Keratinocyte (primary cell): ENCODE measurements at regions not wholly inside any gene's neighbourhood (a gene's known extent, or its start where the extent isn't known, plus 50 kb on each side); places are given as distances from the start of the nearest gene placed in this dataset.

Experiments used
- DNase-seq: peaks from one replicate; pipeline ENCODE4 v3.0.0-alpha.2; 2011; ENCODE audit warnings: low read depth, missing footprints, low spot score
- FAIRE-seq: peaks from 2 replicates; lab custom pipeline; 2011; peaks lifted over from hg19 to GRCh38; lab: Jason Lieb, UNC
- H2AFZ ChIP-seq: 2 replicates; pipeline ENCODE4 v1.6.0; 2012; ENCODE audit warnings: low read length, control low read depth, inconsistent platforms; ENCODE audit not compliant: control insufficient read depth
- H3K27ac ChIP-seq: 2 replicates; pipeline ENCODE4 v1.5.1; 2011; ENCODE audit warnings: low read length; ENCODE audit not compliant: control insufficient read depth, insufficient read depth
- H3K27me3 ChIP-seq: 3 replicates; pipeline ENCODE4 v1.6.0; 2011; ENCODE audit warnings: low read length; ENCODE audit not compliant: control insufficient read depth, insufficient read depth; ENCODE audit errors: extremely low read depth
- H3K36me3 ChIP-seq, 2 experiments: 2 replicates in 1 of 2; 3 replicates in 1 of 2; pipeline ENCODE4 v1.5.1; 2011; ENCODE audit warnings: low read length in 2 of 2, mild to moderate bottlenecking in 1 of 2; ENCODE audit not compliant: control insufficient read depth in 2 of 2, insufficient read depth in 2 of 2; ENCODE audit errors: extremely low read depth in 1 of 2
- H3K4me1 ChIP-seq: 3 replicates; pipeline ENCODE4 v1.5.1; 2011; ENCODE audit warnings: low read length; ENCODE audit not compliant: control insufficient read depth, insufficient read depth; ENCODE audit errors: extremely low read depth
- H3K4me2 ChIP-seq: 3 replicates; pipeline ENCODE4 v1.6.0; 2011; ENCODE audit warnings: low read depth, low read length; ENCODE audit not compliant: control insufficient read depth, insufficient read depth; ENCODE audit errors: extremely low read depth
- H3K4me3 ChIP-seq, 3 experiments: fragments of 200-600 bp in 1 of 3; sonication (generic) in 1 of 3; 2 replicates in 2 of 3; 3 replicates in 1 of 3; pipeline ENCODE4 v1.5.1; 2011 to 2016; ENCODE audit warnings: low read length in 3 of 3, mild to moderate bottlenecking in 3 of 3, control low read depth in 2 of 3, inconsistent platforms in 1 of 3, low read depth in 1 of 3, mixed read lengths in 1 of 3, mixed run types in 1 of 3, moderate library complexity in 1 of 3; ENCODE audit not compliant: control insufficient read depth in 2 of 3, insufficient read depth in 2 of 3; ENCODE audit errors: extremely low read depth in 1 of 3
- H3K79me2 ChIP-seq: 2 replicates; pipeline ENCODE4 v1.6.0; 2012; ENCODE audit warnings: low read length; ENCODE audit not compliant: control insufficient read depth, insufficient read depth
- H3K9ac ChIP-seq: 3 replicates; pipeline ENCODE4 v1.6.0; 2011; ENCODE audit warnings: low read length; ENCODE audit not compliant: control insufficient read depth, insufficient read depth; ENCODE audit errors: extremely low read depth
- H3K9me1 ChIP-seq: 3 replicates; pipeline ENCODE4 v1.6.0; 2011; ENCODE audit warnings: low read length; ENCODE audit not compliant: control insufficient read depth, insufficient read depth; ENCODE audit errors: extremely low read depth
- H3K9me3 ChIP-seq: 2 replicates; pipeline ENCODE4 v1.5.1; 2012; ENCODE audit warnings: low read depth, low read length; ENCODE audit not compliant: control insufficient read depth
- H4K20me1 ChIP-seq: 3 replicates; pipeline ENCODE4 v1.6.0; 2011; ENCODE audit warnings: low read length; ENCODE audit not compliant: control insufficient read depth, insufficient read depth; ENCODE audit errors: extremely low read depth
- CTCF ChIP-seq, 3 experiments: IDR thresholded peaks in 1 of 3; conservative IDR thresholded peaks in 1 of 3; optimal IDR thresholded peaks in 1 of 3; 2 replicates in 2 of 3; 3 replicates in 1 of 3; pipeline versions ENCODE3 to v1.5.1; 2011; ENCODE audit warnings: low read length in 3 of 3, mild to moderate bottlenecking in 3 of 3, moderate library complexity in 2 of 3, control low read depth in 1 of 3, inconsistent platforms in 1 of 3; ENCODE audit not compliant: insufficient read depth in 2 of 3; ENCODE audit errors: extremely low read depth in 1 of 3
- EZH2 ChIP-seq: IDR thresholded peaks from one replicate; pipeline ENCODE4 v1.6.1; 2012; ENCODE audit warnings: inconsistent platforms, mild to moderate bottlenecking, low read length, moderate library complexity
- dilution Hi-C: fragments of 300-500 bp; cut with MboI; formaldehyde crosslinking; loops from one replicate; pipeline ENCODE4 v1.7.0; 2020; ENCODE audit warnings: low sequenced_read_pairs; ENCODE audit not compliant: extremely low pct_ligation_motif_present

GRCh38 chr11:116148645-116149044 is 624.1 kb downstream of the BUD13 start:
- Histone ChIP-seq H3K27me3 (no peaks in the 10 kb centered on the region), H2AFZ (no peak overlapping the region), H3K9me1 (no peaks in the 10 kb centered on the region), H3K27ac (no peak overlapping the region), H3K36me3 (no peaks in the 10 kb centered on the region), H3K79me2 (no peaks in the 10 kb centered on the region), H3K4me3 (no peak overlapping the region), H3K4me1 (no peaks in the 10 kb centered on the region), H3K9ac (no peak overlapping the region), H3K9me3 (no peaks in the 10 kb centered on the region), H3K4me2 (no peak overlapping the region), H4K20me1 (no peaks in the 10 kb centered on the region)
- TF ChIP-seq EZH2 = no peak
- TF ChIP-seq CTCF (optimal IDR thresholded peaks at IDR 0.05 in 1 of 3, IDR thresholded peaks at IDR 0.05 in 1 of 3, conservative IDR thresholded peaks at IDR 0.05 in 1 of 3; ENCODE audit: extremely low read depth in 1 of 3, insufficient read depth in 2 of 3, low read length in 3 of 3) = no peak
- dilution Hi-C loops = no loop called here
- DNase-seq (no peak), FAIRE-seq (no peak)

- H3K4me1 ChIP-seq = no peaks in the 10 kb centered on the region
- DNase-seq (no peak), FAIRE-seq (no peak)
- no peak overlapping the region for H3K4me2 ChIP-seq
- H2AFZ ChIP-seq = no peak overlapping the region
- no peak for TF ChIP-seq CTCF (optimal IDR thresholded peaks at IDR 0.05 in 1 of 3, IDR thresholded peaks at IDR 0.05 in 1 of 3, conservative IDR thresholded peaks at IDR 0.05 in 1 of 3; ENCODE audit: extremely low read depth in 1 of 3, insufficient read depth in 2 of 3, low read length in 3 of 3)
- no peak for TF ChIP-seq EZH2
- H3K27me3 ChIP-seq = no peaks in the 10 kb centered on the region
- H3K4me3 ChIP-seq = no peak overlapping the region
- H3K9me1 ChIP-seq = no peaks in the 10 kb centered on the region
- H3K79me2 ChIP-seq = no peaks in the 10 kb centered on the region
- no peaks in the 10 kb centered on the region for H3K36me3 ChIP-seq
- no peaks in the 10 kb centered on the region for H3K9me3 ChIP-seq
- no peak overlapping the region for H3K27ac ChIP-seq
- H3K9ac ChIP-seq = no peak overlapping the region
- no peaks in the 10 kb centered on the region for H4K20me1 ChIP-seq
- dilution Hi-C loops = no loop called here
Observed at GRCh38 chr11:116148056-116148455, 624.7 kb downstream of the BUD13 start.
